HG03520 (cell line): ENCODE measurements at regions not wholly inside any gene's neighbourhood (a gene's known extent, or its start where the extent isn't known, plus 50 kb on each side); places are given as distances from the start of the nearest gene placed in this dataset.
"Not testable (repeated sequence)": the region's sequence is repeated elsewhere in the genome, so short reads cannot be mapped to it uniquely, and the experiment has no call there.

Experiments
- ATAC-seq: cut with Tn5 transposase; IDR thresholded peaks from one replicate; pipeline ENCODE4 v1.9.1; 2021; ENCODE audit warnings: mild to moderate bottlenecking, moderate library complexity; ENCODE audit not compliant: unreplicated experiment

GRCh38 chr6:78631976-78632375 is 235.4 kb upstream of the IRAK1BP1 start:
- no peak for ATAC-seq

DNA sequence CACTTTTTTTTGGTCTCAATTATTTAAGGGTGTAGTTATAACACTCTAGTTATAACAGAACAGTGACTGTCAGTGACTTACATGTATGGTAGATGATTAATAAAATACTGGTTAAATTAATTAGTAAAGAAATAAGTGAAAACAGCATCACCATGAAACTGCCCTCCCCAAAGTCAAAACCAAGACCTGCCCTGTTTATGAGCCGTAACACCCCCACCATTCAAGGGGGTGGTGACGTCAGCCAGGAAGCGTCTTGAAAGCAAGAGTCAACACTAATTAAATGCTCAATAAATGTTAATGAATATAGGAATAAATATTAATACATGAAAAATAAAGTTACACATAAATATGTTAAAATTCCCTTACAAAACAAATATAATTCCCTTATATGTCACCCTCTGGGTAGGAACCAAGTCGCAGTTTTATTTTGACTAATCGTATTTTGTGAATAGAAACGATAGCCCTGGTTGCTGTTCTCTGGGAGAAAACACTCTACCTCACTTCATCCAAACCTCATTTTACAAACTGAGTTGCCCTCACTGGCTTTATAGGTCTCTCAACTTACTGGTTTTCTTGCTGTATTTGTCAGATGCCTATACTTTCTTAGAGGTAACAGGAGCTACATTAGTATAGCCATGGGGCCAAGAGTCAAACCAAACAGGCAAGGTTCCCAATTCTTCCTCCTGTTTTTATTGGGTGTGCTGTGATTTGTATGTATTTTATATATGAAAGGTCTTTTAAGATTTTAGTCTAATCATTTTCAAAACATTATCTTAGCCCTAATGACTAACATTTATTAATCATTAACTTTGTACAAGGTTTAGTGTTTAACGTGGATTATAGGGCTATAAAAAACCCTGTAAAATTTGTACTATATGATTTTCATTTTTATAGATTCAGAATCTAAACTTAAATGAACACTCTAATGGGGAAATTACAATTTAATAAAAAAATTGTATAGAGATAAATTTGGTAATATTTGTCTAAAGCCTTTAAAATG is 227.9 kb upstream of the IRAK1BP1 start:
- no peak for ATAC-seq

GRCh38 chr6:78643976-78644375 is 223.4 kb upstream of the IRAK1BP1 start:
- not testable (repeated sequence) for ATAC-seq

DNA sequence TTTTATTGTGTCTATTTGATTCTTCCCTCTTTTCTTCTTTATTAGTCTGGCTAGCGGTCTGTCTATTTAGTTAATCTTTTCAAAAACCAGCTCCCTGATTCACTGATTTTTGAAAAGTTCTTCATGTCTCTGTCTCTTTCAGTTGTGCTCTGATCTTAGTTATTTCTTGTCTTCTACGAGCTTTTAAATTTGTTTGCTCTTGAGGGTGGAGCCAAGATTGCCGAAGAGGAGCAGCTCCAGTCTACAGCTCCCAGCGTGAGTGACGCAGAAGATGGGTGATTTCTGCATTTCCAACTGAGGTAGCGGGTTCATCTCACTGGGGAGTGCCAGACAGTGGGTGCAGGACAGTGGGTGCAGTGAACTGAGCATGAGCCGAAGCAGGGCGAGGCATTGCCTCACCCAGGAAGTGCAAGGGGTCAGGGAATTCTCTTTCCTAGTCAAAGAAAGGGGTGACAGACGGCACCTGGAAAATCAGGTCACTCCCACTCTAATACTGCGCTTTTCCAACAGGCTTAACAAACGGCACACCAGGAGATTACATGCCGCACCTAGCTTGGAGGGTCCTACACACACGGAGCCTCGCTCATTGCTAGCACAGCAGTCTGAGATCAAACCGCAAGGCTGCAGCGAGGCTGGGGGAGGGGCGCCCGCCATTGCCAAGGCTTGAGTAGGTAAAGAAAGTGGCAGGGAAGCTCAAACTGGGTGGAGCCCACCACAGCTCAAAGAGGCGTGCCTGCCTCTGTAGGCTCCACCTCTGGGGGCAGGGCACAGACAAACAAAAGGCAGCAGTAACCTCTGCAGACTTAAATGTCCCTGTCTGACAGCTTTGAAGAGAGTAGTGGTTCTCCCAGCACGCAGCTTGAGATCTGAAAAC is 220.6 kb upstream of the IRAK1BP1 start:
- ATAC-seq, result not testable (repeated sequence)

DNA sequence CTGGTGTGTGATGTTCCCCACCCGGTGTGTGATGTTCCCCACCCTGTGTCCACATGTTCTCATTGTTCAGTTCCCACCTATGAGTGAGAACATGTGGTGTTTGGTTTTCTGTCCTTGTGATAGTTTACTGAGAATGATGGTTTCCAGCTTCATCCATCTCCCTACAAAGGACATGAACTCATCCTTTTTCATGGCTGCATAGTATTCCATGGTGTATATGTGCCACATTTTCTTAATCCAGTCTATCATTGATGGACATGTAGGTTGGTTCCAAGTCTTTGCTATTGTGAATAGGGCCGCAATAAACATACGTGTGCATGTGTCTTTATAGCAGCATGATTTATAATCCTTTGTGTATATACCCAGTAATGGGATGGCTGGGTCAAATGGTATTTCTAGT is 201.5 kb upstream of the IRAK1BP1 start:
- not testable (repeated sequence) for ATAC-seq

DNA sequence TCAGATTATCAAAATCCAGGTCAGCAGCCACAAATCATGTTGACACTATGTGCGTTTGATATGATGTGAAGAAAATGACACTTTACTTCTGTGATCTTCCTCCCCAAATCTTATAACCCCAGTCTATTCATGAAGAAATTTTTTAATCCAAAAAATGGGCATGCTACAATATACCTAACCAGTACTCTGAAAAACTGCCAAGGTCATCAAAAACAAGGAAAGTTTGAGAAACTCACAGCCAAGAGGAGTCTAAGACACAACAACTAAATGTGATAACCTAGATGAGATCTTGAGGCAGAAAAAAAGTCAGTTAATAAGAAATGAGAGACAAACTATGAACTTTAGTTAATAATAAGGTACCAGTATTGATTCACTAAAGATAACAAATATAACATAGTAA is 200.6 kb upstream of the IRAK1BP1 start:
- ATAC-seq, result no peak

- no peak for ATAC-seq
Measured at GRCh38 chr6:78670156-78670555, 197.2 kb upstream of the IRAK1BP1 start.

DNA sequence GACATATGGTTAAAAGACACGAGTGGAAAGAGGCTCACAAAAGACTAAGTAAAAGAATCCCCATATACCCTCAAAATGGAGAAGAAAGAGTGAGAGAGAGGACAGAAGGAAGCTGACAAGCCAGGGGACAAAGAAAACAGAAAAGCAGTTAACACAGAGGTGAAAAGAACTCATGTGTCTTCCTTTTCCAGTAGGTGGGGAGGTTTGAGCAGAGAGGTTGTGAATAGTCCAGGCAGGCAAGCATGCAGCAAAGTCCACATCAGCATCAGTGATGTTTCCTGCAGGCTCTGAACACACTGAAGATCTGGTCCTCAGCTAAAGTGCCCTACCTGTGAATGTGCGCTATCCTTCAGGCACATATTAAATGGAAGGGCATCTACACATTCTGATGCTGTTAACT is 196.5 kb upstream of the IRAK1BP1 start:
- ATAC-seq, result no peak

- not testable (repeated sequence) for ATAC-seq
Measured at GRCh38 chr6:78676069-78677007, 191.0 kb upstream of the IRAK1BP1 start.

GRCh38 chr6:78688668-78689067 is 178.7 kb upstream of the IRAK1BP1 start:
- ATAC-seq, result no peak

- ATAC-seq, result no peak
Measured at GRCh38 chr6:78693835-78694234, 173.5 kb upstream of the IRAK1BP1 start.

- not testable (repeated sequence) for ATAC-seq
Measured at GRCh38 chr6:78694628-78695027, 172.7 kb upstream of the IRAK1BP1 start.

GRCh38 chr6:78700991-78701390 is 166.4 kb upstream of the IRAK1BP1 start:
- no peak for ATAC-seq

GRCh38 chr6:78701407-78701806 is 165.9 kb upstream of the IRAK1BP1 start:
- ATAC-seq, result no peak

DNA sequence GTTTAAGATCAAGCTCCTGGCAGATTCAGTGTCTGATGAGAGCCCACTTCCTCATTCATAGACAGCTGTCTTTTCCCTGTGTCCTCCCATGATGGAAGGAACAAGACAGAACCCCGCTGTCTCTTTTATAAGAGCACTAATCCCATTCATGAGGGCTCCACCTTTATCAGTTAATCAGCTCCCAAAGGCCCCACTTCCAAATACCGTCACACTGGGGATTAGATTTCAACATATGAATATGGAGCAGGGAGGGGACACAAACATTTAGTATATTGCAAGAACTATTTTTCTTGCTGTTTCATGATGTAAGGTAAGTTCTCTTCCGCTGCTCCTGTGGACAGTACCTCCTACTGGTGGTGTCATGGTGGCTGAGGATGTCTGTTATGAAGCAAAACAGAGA is 158.3 kb upstream of the IRAK1BP1 start:
- no peak for ATAC-seq

- no peak for ATAC-seq
Measured at GRCh38 chr6:78713564-78713963, 153.8 kb upstream of the IRAK1BP1 start.

GRCh38 chr6:78744144-78744543 is 123.2 kb upstream of the IRAK1BP1 start:
- ATAC-seq, result no peak

DNA sequence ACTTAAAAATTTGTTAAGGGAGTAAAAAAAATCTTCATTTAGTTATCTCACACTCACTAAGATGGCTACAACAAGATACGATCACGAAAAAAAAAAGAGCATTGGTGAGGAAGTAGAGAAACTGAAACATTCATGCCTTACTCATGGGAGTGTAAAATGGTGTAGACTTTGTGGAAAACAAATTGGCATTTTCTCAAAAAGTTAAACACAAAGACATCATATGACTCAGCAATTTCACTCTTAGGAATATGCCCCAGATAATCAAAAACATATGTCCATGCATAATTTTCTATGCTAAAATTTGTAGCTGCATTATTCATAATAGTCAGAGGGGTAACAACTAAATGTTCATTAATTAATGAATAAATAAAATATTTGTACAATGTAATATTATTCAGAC is 120.9 kb upstream of the IRAK1BP1 start:
- no peak for ATAC-seq

DNA sequence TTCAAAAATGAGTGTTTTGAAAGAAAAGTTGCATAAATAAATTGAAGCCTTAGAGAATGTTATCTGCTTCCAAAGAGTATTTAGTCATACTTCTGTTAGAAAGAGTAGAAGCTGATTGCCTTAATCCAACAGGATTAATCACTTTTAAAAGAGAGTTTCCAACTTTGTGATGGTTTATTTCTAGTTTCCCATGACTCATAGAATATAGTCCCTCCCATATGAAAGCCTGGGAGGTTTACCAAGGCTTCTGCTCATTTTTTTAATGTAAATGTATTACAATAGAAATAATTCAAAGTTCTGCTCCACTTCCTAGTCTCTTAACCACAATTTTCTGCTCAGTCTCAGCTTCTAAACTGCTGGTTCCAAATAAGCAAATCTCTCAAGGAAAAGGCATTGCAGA is 118.0 kb upstream of the IRAK1BP1 start:
- no peak for ATAC-seq

- not testable (repeated sequence) for ATAC-seq
Measured at GRCh38 chr6:78758297-78758798, 109.0 kb upstream of the IRAK1BP1 start.
